HAP-1 (cell line): ENCODE measurements at regions not wholly inside any gene's neighbourhood (a gene's known extent, or its start where the extent isn't known, plus 50 kb on each side); places are given as distances from the start of the nearest gene placed in this dataset.
"Not testable (repeated sequence)": the region's sequence is repeated elsewhere in the genome, so short reads cannot be mapped to it uniquely, and the experiment has no call there.

Experiments
- DNase-seq, 2 experiments: peaks; one replicate each; pipeline ENCODE4 v3.0.0-alpha.2; 2016 to 2020; ENCODE audit warnings: low spot score in 2 of 2
- H3K27me3 ChIP-seq: fragments of 250-450 bp; sonication (Bioruptor Pico); 2 replicates; pipeline ENCODE4 v1.5.1; 2020; ENCODE audit warnings: low read depth, mild to moderate bottlenecking, moderate library complexity
- H3K36me3 ChIP-seq: fragments of 250-450 bp; sonication (Bioruptor Pico); replicated peaks from 2 replicates; pipeline ENCODE4 v1.5.1; 2020; ENCODE audit warnings: mild to moderate bottlenecking
- H3K4me1 ChIP-seq: fragments of 250-450 bp; sonication (Bioruptor Pico); 2 replicates; pipeline ENCODE4 v1.5.1; 2020; ENCODE audit warnings: mild to moderate bottlenecking
- H3K4me3 ChIP-seq: fragments of 250-450 bp; sonication (Bioruptor Pico); 2 replicates; pipeline ENCODE4 v1.5.1; 2020; ENCODE audit warnings: mild to moderate bottlenecking, moderate library complexity
- H3K9me3 ChIP-seq: fragments of 250-450 bp; sonication (Bioruptor Pico); 2 replicates; pipeline ENCODE4 v1.5.1; 2020; ENCODE audit warnings: mild to moderate bottlenecking, moderate library complexity
- in situ Hi-C: fragments of 300-500 bp; cut with MboI; formaldehyde crosslinking; loops from 3 replicates; pipeline ENCODE4 v1.14.3; 2020; ENCODE audit warnings: low sequenced_read_pairs, inconsistent platforms, mixed read lengths

- H3K4me1 ChIP-seq, H3K4me3 ChIP-seq, in situ Hi-C loops, H3K27me3 ChIP-seq, H3K36me3 ChIP-seq, H3K9me3 ChIP-seq, DNase-seq: not testable (repeated sequence)
Measured at GRCh38 chr7:142520455-142520854, 228.8 kb upstream of the PRSS1 start.

DNA sequence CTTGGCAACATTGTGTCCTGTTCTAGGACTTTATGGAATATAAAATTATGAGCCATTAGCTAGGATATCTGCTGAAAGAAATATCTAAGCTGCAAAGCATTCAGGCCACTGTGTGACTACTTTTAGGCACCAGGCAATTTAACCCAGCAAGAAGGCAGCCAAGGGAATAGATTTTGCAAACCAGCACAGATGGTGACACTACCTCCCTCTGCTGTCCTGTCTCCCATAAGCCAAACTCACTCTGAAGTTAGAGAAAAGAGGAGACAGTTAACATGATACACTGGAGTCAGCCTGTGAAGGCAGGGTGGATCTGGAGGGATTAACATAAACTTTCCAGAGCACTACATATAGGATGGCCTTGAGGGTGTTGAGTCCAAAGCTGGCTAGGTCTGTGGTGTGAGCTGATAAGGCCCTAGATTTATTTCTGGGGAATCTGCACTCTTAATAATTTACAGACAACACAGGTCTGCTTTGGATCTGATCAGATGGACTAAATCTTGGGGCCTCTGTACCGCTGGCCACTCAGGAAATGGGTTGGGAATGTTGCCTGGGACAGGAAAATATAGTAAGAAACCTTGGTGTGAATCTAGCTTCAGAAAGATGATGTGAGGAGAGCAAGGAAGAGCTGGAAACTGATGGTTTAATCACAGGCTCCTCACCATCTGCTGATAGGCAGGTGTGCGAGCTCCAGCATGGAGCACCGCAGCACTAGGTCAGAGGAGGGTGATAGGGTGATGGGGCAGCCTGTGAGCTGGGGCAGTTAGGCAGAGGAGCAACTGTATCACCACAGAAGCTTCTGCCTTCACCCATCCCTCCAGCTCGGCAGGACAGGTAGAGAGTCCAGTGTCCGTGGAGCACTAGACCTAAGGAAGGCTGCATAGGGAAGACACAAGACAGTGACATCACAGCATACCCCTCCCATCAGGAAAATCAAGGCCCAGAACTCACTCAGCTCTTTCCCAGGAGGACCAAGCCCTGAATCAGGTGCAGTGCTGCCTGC, 229.9 kb upstream of the PRSS1 start:
- Histone ChIP-seq H3K36me3 (no peaks in the 10 kb centered on the region), H3K27me3 (no peaks in the 10 kb centered on the region; the same call in none of the 2 replicates), H3K9me3 (no peaks in the 10 kb centered on the region), H3K4me1 (no peaks in the 10 kb centered on the region), H3K4me3 (no peak overlapping the region)
- DNase-seq, result no peak
- in situ Hi-C loops, result no loop called here

DNA sequence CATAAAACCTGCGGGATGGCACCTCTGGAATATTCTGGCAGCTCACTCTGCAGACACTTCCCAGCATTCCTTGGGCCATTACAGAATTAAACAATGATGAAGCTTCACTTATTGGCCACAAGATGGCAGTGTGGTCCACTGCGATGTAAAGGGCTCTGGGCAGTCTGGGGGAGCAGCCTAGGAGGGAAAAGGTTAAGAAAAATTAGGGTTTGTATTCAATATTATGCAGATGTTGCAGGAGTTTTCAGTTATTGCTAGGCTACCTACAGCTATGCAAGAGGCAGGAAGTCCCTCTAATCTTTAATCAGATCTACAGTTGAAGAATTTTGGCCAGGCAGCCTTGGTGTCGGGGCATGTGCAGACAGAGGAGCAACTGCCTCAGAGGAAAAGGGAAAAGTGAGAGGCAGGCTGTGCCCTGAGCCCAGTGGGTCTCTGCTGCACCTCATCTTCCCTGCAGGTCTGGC, 233.2 kb upstream of the PRSS1 start:
- Histone ChIP-seq H3K4me1 (no peaks in the 10 kb centered on the region), H3K36me3 (no peaks in the 10 kb centered on the region), H3K4me3 (no peak overlapping the region), H3K27me3 (no peaks in the 10 kb centered on the region; the same call in none of the 2 replicates), H3K9me3 (no peaks in the 10 kb centered on the region)
- peak; percentile 28 to 29 for DNase-seq
- in situ Hi-C loops, result no loop called here

- not testable (repeated sequence) for H3K4me3 ChIP-seq, H3K4me1 ChIP-seq, DNase-seq, H3K27me3 ChIP-seq, H3K36me3 ChIP-seq, H3K9me3 ChIP-seq
- in situ Hi-C loops, result loop anchor here (5.0 kb wide), 1 partner anchor 42 kb away; no protein-coding TSS in a partner anchor
Measured at GRCh38 chr7:142514716-142515115, 234.6 kb upstream of the PRSS1 start.

- Histone ChIP-seq H3K36me3 (no peaks in the 10 kb centered on the region), H3K9me3 (no peaks in the 10 kb centered on the region), H3K4me1 (no peaks in the 10 kb centered on the region), H3K27me3 (no peaks in the 10 kb centered on the region; the same call in 1 of the 2 replicates), H3K4me3 (no peak overlapping the region)
- DNase-seq, result no peak
- in situ Hi-C loops, result loop anchor here (5.0 kb wide), 1 partner anchor 41 kb away; no protein-coding TSS in a partner anchor
Measured at GRCh38 chr7:142513178-142513955, 235.9 kb upstream of the PRSS1 start.

GRCh38 chr7:142511801-142512200, 237.5 kb upstream of the PRSS1 start:
- Histone ChIP-seq H3K36me3 (no peaks in the 10 kb centered on the region), H3K4me1 (no peaks in the 10 kb centered on the region), H3K9me3 (no peaks in the 10 kb centered on the region), H3K4me3 (no peak overlapping the region), H3K27me3 (no peaks in the 10 kb centered on the region)
- in situ Hi-C loops, result loop anchor here (5.0 kb wide), 1 partner anchor 40 kb away; no protein-coding TSS in a partner anchor
- no peak for DNase-seq

DNA sequence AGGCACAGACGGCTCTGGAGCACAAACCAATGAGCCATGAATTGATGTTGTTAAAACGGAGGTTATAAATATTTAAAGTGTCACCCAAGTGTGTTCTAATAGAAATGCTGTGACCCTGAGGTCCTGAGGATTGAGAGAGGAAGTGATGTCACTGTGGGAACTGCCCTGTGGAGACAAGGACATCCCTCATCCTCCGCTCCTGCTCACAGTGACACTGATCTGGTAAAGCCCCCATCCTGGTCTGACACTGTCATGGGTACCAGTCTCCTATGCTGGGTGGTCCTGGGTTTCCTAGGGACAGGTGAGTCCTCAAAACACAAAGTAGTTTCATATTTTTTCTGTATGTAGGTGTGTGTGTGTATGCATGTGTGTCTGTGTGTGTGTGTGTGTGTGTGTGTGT, 237.9 kb upstream of the PRSS1 start:
- Histone ChIP-seq H3K9me3 (no peaks in the 10 kb centered on the region), H3K27me3 (no peaks in the 10 kb centered on the region), H3K4me3 (no peak overlapping the region), H3K36me3 (no peaks in the 10 kb centered on the region), H3K4me1 (no peaks in the 10 kb centered on the region)
- in situ Hi-C loops, result loop anchor here (5.0 kb wide), 1 partner anchor 39 kb away; no protein-coding TSS in a partner anchor
- DNase-seq, result no peak

DNA sequence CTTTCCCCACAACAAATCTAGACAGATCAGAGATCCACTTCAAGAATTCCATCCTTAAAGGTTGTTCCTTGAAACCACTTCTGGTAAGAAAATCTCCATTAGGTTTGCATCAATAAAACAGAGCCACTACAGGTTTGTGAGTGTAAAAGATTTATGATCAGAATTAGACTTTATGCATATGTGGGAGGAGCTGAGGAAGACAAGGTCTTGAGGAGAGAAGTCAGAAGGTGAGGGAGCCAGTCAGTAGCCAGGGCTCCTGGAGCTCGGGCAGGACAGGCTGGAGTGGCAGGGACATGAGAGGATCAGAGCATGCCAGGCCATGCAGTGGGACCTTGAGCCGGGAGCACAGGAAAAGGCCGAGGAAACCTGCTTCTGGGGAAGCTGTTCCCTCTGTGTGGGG, 240.0 kb upstream of the PRSS1 start:
- H3K27me3 ChIP-seq, H3K9me3 ChIP-seq, H3K4me3 ChIP-seq, H3K4me1 ChIP-seq, in situ Hi-C loops, DNase-seq, H3K36me3 ChIP-seq: not testable (repeated sequence)

DNA sequence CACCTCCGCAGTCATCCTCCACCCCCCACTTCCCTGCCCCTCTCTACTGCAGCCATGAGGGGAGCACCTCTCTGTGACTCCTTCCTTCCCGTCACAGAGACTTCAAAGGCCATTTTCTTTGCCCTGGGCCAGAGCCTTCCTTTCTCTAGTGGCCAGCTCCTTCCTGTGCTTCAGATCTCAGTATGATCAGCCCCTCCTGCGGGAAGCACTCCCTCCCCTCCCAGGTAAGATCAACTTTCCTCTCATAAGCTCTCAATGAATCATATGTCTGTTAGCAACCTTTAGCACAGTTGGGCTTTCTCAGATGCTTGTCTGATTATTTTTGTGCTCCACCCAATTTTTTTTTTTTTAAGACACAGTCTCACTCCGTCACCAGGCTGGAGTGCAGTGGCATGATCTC, 241.0 kb upstream of the PRSS1 start:
- H3K9me3 ChIP-seq, result no peaks in the 10 kb centered on the region
- in situ Hi-C loops, result no loop called here
- DNase-seq, result no peak

GRCh38 chr7:142507799-142508198, 241.5 kb upstream of the PRSS1 start:
- Histone ChIP-seq H3K36me3 (no peaks in the 10 kb centered on the region), H3K4me3 (no peak overlapping the region), H3K9me3 (no peaks in the 10 kb centered on the region), H3K4me1 (no peaks in the 10 kb centered on the region), H3K27me3 (no peaks in the 10 kb centered on the region)
- in situ Hi-C loops, result no loop called here
- DNase-seq, result no peak

More for the DNA sequence above, 241.0 kb upstream of the PRSS1 start:
- Histone ChIP-seq H3K4me1 (no peaks in the 10 kb centered on the region), H3K27me3 (no peaks in the 10 kb centered on the region), H3K4me3 (no peak overlapping the region), H3K36me3 (no peaks in the 10 kb centered on the region)

DNA sequence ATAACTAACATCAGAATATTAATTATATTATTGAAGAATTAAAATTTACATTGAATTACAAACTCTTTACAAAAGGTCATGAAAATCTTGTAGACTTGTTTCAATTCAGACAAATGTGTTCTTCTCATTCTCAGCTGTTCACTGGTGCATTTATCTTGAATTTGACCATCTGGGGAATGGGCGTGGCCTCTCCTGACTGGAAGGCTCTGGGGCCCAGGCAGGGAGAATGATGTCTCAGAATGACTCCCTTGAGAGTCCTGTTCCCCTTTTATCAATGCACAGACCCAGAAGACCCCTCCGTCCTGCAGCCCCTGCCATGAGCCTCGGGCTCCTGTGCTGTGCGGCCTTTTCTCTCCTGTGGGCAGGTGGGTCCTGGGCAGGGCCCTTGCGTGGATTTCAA, 242.2 kb upstream of the PRSS1 start:
- H3K4me3 ChIP-seq, in situ Hi-C loops, H3K4me1 ChIP-seq, H3K36me3 ChIP-seq, DNase-seq, H3K9me3 ChIP-seq, H3K27me3 ChIP-seq: not testable (repeated sequence)

GRCh38 chr7:142506601-142507000, 242.7 kb upstream of the PRSS1 start:
- Histone ChIP-seq H3K4me3 (no peak overlapping the region), H3K36me3 (no peaks in the 10 kb centered on the region), H3K4me1 (no peaks in the 10 kb centered on the region), H3K27me3 (no peaks in the 10 kb centered on the region), H3K9me3 (no peaks in the 10 kb centered on the region)
- in situ Hi-C loops, result no loop called here
- no peak for DNase-seq

GRCh38 chr7:142503949-142504348, 245.3 kb upstream of the PRSS1 start:
- H3K36me3 ChIP-seq, H3K4me3 ChIP-seq, H3K4me1 ChIP-seq, H3K9me3 ChIP-seq, H3K27me3 ChIP-seq, in situ Hi-C loops, DNase-seq: not testable (repeated sequence)

GRCh38 chr7:142503036-142503435, 245.2 kb upstream of the PRSS58 start:
- Histone ChIP-seq H3K36me3 (no peaks in the 10 kb centered on the region), H3K9me3 (no peaks in the 10 kb centered on the region), H3K4me1 (no peaks in the 10 kb centered on the region), H3K4me3 (no peak overlapping the region), H3K27me3 (no peaks in the 10 kb centered on the region)
- no peak for DNase-seq
- in situ Hi-C loops, result no loop called here
